ENCODE measurements at regions not wholly inside any gene's neighbourhood (a gene's known extent, or its start where the extent isn't known, plus 50 kb on each side); places are given as distances from the start of the nearest gene placed in this dataset.

- no peak overlapping the region for H2AFZ ChIP-seq (ENCODE audit: low read depth, low read length)
- dilution Hi-C loops (cut with MboI; ENCODE audit: extremely low pct_ligation_motif_present, low sequenced_read_pairs) (no loop called here), intact Hi-C loops (cut with micrococcal nuclease) (no loop called here)
- no peaks in the 10 kb centered on the region for H3K9me1 ChIP-seq (replicated peaks; ENCODE audit: control insufficient read depth, extremely low read depth, insufficient read depth, low read length)
- no peak overlapping the region for H3K9ac ChIP-seq (replicated peaks; ENCODE audit: extremely low read depth, insufficient read depth, low read length)
- no peak overlapping the region for H3K27ac ChIP-seq (ENCODE audit: insufficient read depth, low read depth, low read length)
- no peaks in the 10 kb centered on the region for H3K36me3 ChIP-seq (ENCODE audit: control insufficient read depth in 2 of 2, extremely low read depth in 1 of 2, insufficient read depth in 2 of 2, low read length in 2 of 2)
- peaks cover 3% of the 10 kb centered on the region for H3K9me3 ChIP-seq (replicated peaks; ENCODE audit: control insufficient read depth, insufficient read depth, low read length)
- no TSS peak for BruUV-seq (replicated peaks)
- ChIA-PET POLR2A (no interaction called here), CTCF (no interaction called here)
- TF ChIP-seq JUN (IDR thresholded peaks at IDR 0.05; ENCODE audit: borderline replicate concordance, insufficient read depth, insufficient read length, low read depth) (no peak), MAX (IDR thresholded peaks at IDR 0.05; ENCODE audit: insufficient read depth, insufficient read length) (no peak), FOS (IDR thresholded peaks at IDR 0.05; ENCODE audit: borderline replicate concordance, insufficient read depth, low read length) (no peak), POLR2AphosphoS5 (IDR thresholded peaks at IDR 0.05; ENCODE audit: insufficient read depth, low read depth, low read length) (no peak), GATA2 (IDR thresholded peaks at IDR 0.05; ENCODE audit: insufficient read depth, insufficient read length, low read depth, low read length) (no peak), EZH2 (IDR thresholded peaks at IDR 0.05; ENCODE audit: borderline replicate concordance, low read depth, low read length, severe bottlenecking) (no peak), MYC (IDR thresholded peaks at IDR 0.05; ENCODE audit: low read depth, low read length) (no peak), CTCF (IDR thresholded peaks at IDR 0.05; ENCODE audit: extremely low read depth in 1 of 2, insufficient read depth in 1 of 2, low read depth in 1 of 2, low read length in 2 of 2) (no peak), POLR2A (IDR thresholded peaks at IDR 0.05; ENCODE audit: low read depth, low read length) (no peak)
- H3K27me3 ChIP-seq (ENCODE audit: control insufficient read depth in 2 of 2, insufficient read depth in 2 of 2, low read length in 2 of 2) = no peaks in the 10 kb centered on the region
- H3K4me3 ChIP-seq (replicated peaks in 1 of 3; ENCODE audit: insufficient read depth in 1 of 3, low read depth in 1 of 3, low read length in 3 of 3) = no peak overlapping the region
- no peaks in the 10 kb centered on the region for H3K79me2 ChIP-seq (ENCODE audit: control insufficient read depth, insufficient read depth, low read length)
- H3K4me2 ChIP-seq (ENCODE audit: insufficient read depth, low read length) = no peak overlapping the region
- FAIRE-seq (no peak), DNase-seq (ENCODE audit: low read depth, low spot score) (no peak)
- H3K4me1 ChIP-seq (ENCODE audit: control insufficient read depth, extremely low read depth, insufficient read depth, low read length) = no peaks in the 10 kb centered on the region
- H4K20me1 ChIP-seq (replicated peaks; ENCODE audit: control insufficient read depth, extremely low read depth, insufficient read depth, low read length) = no peaks in the 10 kb centered on the region
Observed at GRCh38 chr5:102069974-102070373, 226.1 kb downstream of the SLCO4C1 start.
